ENCODE measurements at regions not wholly inside any gene's neighbourhood (a gene's known extent, or its start where the extent isn't known, plus 50 kb on each side); places are given as distances from the start of the nearest gene placed in this dataset.

DNA sequence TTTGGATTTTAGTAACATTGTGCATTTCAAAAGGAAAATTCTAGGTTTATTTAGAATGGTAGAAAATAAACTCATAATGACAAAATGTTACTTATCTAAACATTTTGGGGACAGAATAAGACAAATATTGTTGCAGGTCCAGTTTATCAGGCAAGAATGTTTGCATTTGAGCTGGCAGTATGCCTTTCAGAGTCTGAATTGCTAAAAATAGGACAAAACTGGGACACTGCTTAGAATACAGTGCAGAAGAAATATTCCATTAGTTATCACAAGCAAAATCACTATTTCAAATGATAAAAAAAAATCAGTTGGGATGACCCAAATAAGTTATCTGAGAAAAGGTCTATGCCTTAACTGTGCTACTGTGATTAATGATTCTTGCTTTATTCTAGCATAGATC, 870.3 kb upstream of the MIR17HG start:
- TF ChIP-seq EP300 (IDR thresholded peaks at IDR 0.05) = no peak
- TF ChIP-seq, protein P1, sequence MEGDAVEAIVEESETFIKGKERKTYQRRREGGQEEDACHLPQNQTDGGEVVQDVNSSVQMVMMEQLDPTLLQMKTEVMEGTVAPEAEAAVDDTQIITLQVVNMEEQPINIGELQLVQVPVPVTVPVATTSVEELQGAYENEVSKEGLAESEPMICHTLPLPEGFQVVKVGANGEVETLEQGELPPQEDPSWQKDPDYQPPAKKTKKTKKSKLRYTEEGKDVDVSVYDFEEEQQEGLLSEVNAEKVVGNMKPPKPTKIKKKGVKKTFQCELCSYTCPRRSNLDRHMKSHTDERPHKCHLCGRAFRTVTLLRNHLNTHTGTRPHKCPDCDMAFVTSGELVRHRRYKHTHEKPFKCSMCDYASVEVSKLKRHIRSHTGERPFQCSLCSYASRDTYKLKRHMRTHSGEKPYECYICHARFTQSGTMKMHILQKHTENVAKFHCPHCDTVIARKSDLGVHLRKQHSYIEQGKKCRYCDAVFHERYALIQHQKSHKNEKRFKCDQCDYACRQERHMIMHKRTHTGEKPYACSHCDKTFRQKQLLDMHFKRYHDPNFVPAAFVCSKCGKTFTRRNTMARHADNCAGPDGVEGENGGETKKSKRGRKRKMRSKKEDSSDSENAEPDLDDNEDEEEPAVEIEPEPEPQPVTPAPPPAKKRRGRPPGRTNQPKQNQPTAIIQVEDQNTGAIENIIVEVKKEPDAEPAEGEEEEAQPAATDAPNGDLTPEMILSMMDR (IDR thresholded peaks at IDR 0.05) = no peak

Data from sigmoid colon (tissue), 4 donors.